ENCODE measurements at regions not wholly inside any gene's neighbourhood (a gene's known extent, or its start where the extent isn't known, plus 50 kb on each side); places are given as distances from the start of the nearest gene placed in this dataset.

- TF ChIP-seq CTCF (IDR thresholded peaks at IDR 0.05; ENCODE audit: insufficient read depth, low read length, poor library complexity, severe bottlenecking), result no peak
- TF ChIP-seq EZH2phosphoT487 (conservative IDR thresholded peaks at IDR 0.05; ENCODE audit: low read length), result no peak
Measured at GRCh38 chr13:50484472-50485113, 358.9 kb downstream of the DLEU7 start.

All from SU-DHL-6 (cell line).